Transverse colon (tissue), 4 donors: ENCODE measurements at regions not wholly inside any gene's neighbourhood (a gene's known extent, or its start where the extent isn't known, plus 50 kb on each side); places are given as distances from the start of the nearest gene placed in this dataset.

Experiments
- DNase-seq: peaks from one replicate; pipeline ENCODE4 v3.0.0-alpha.2; 2019
- H3K27ac ChIP-seq, 4 donors: fragments of 200-600 bp; sonication (generic); 2 replicates each; pipeline ENCODE4 v1.5.1; 2016 to 2018; ENCODE audit warnings: inconsistent platforms in 4 of 4
- H3K27me3 ChIP-seq: fragments of 200-600 bp; sonication (generic); 2 replicates; pipeline ENCODE4 v1.5.1; 2017; ENCODE audit warnings: inconsistent platforms
- H3K36me3 ChIP-seq, 4 donors: fragments of 200-600 bp; sonication (generic); 2 replicates each; pipeline ENCODE4 v1.5.1; 2017 to 2019; ENCODE audit warnings: inconsistent platforms in 4 of 4
- H3K4me1 ChIP-seq, 4 donors: fragments of 200-600 bp; sonication (generic); 2 replicates each; pipeline ENCODE4 v1.5.1; 2017 to 2020; ENCODE audit warnings: inconsistent platforms in 4 of 4
- H3K4me3 ChIP-seq, 4 donors: fragments of 200-600 bp; sonication (generic); 1 replicate in 1 of 4; 2 replicates in 3 of 4; pipeline versions ENCODE4 v1.5.1 to v1.6.1; 2017 to 2019; ENCODE audit warnings: inconsistent platforms in 4 of 4
- H3K9me3 ChIP-seq, 2 donors: fragments of 200-600 bp; sonication (generic); 2 replicates each; pipeline ENCODE4 v1.5.1; 2017 to 2019; ENCODE audit warnings: inconsistent platforms in 2 of 2
- CTCF ChIP-seq, 5 experiments: fragments of 200-600 bp in 3 of 5; fragments of 450-650 bp in 2 of 5; sonication (generic) in 3 of 5; IDR thresholded peaks; 1 replicate in 2 of 5; 2 replicates in 3 of 5; pipeline ENCODE4 v1.5.1; 2016 to 2017; ENCODE audit warnings: antibody characterized with exemption in 5 of 5, inconsistent platforms in 3 of 5, mild to moderate bottlenecking in 2 of 5, moderate library complexity in 1 of 5
- EP300 ChIP-seq: sonication (generic); formaldehyde crosslinking; IDR thresholded peaks from one replicate; pipeline ENCODE4 v1.6.1; 2017; ENCODE audit warnings: antibody characterized with exemption, low read depth
- POLR2AphosphoS5 ChIP-seq, 3 donors: sonication (generic); formaldehyde crosslinking; IDR thresholded peaks; one replicate each; pipeline ENCODE4 v1.6.1; 2016; ENCODE audit warnings: antibody characterized with exemption in 3 of 3
- WGBS, 2 donors: methylation state at CpG; one replicate each; pipeline ENCODE4 v1.1.5; 2018; ENCODE audit warnings: low coverage in 1 of 2; 5-methylcytosine and 5-hydroxymethylcytosine counted together
- in situ Hi-C, 4 donors: fragments of 200-750 bp; cut with MboI; loops; one replicate each; pipeline versions ENCODE4 v1.15.0 to v1.15.1; 2017; ENCODE audit warnings: low sequenced_read_pairs in 3 of 4, low pct_ligation_motif_present in 1 of 4, low pct_unique_long_range_greater_than_20kb in 1 of 4
- intact Hi-C: fragments of 100-400 bp; cut with DNase I; formaldehyde crosslinking; loops from one replicate; pipeline ENCODE4 v1.15.1; 2023; ENCODE audit warnings: low total_unique reads
- small RNA-seq, 4 donors: library from RNA; depleted of rRNA; stranded (forward); fragments of <200 nt; gene quantifications; one replicate each; pipeline ENCODE3, GENCODE V24; 2016

- WGBS, 2 donors: 52 to 67% methylated on average over 1 of the region's 1 CpG
- peaks cover 3 to 4% of the 10 kb centered on the region in 2 donors for H3K9me3 ChIP-seq
- intact Hi-C loops (no loop called here), in situ Hi-C loops (no loop called here)
- no peak overlapping the region for H3K4me3 ChIP-seq
- H3K4me1 ChIP-seq: peaks cover 0 to 12% (median 5%) of the 10 kb centered on the region in 4 donors
- TF ChIP-seq EP300 (no peak), POLR2AphosphoS5 (IDR thresholded peaks at IDR 0.05) (no peak), CTCF (IDR thresholded peaks at IDR 0.05) (no peak)
- no peaks in the 10 kb centered on the region for H3K36me3 ChIP-seq
- no peak for DNase-seq
- H3K27ac ChIP-seq: no peak overlapping the region
- H3K27me3 ChIP-seq: no peaks in the 10 kb centered on the region
Measured at GRCh38 chr5:163385824-163386223, 51.6 kb upstream of the CCNG1 start.

GRCh38 chr5:163386352-163386751 lies 51.0 kb upstream of the CCNG1 start:
- no peak for TF ChIP-seq POLR2AphosphoS5 (IDR thresholded peaks at IDR 0.05)
- intact Hi-C loops (no loop called here), in situ Hi-C loops (no loop called here)
- H3K27ac ChIP-seq: no peak overlapping the region
- H3K36me3 ChIP-seq: no peaks in the 10 kb centered on the region
- H3K4me3 ChIP-seq: no peak overlapping the region
- peaks cover 0 to 12% (median 5%) of the 10 kb centered on the region in 4 donors for H3K4me1 ChIP-seq
- no peaks in the 10 kb centered on the region for H3K27me3 ChIP-seq
- DNase-seq: no peak
- H3K9me3 ChIP-seq: peaks cover 3 to 4% of the 10 kb centered on the region in 2 donors

- 67 to 79% methylated on average over 3 to 5 of the region's 5 CpGs for WGBS, 2 donors
- Histone ChIP-seq H3K4me3 (no peak overlapping the region), H3K4me1 (no peaks in the 10 kb centered on the region), H3K27me3 (no peaks in the 10 kb centered on the region), H3K9me3 (peaks cover 3 to 4% of the 10 kb centered on the region in 2 donors), H3K27ac (no peak overlapping the region), H3K36me3 (no peaks in the 10 kb centered on the region)
- no peak for TF ChIP-seq POLR2AphosphoS5 (IDR thresholded peaks at IDR 0.05)
- TF ChIP-seq EP300: no peak
- no peak for TF ChIP-seq CTCF (IDR thresholded peaks at IDR 0.05)
- no peak for DNase-seq
- intact Hi-C loops: no loop called here
- in situ Hi-C loops: no loop called here
Measured at GRCh38 chr5:163387589-163388343, 49.6 kb upstream of the CCNG1 start.

Small RNA genes in the stretch of these regions (small RNA-seq; reads per million reads assigned to genes)
- 0 reads per million in 4 donors for gene RNU6-164P
